GM21717 (cell line): ENCODE measurements at regions not wholly inside any gene's neighbourhood (a gene's known extent, or its start where the extent isn't known, plus 50 kb on each side); places are given as distances from the start of the nearest gene placed in this dataset.
"Not testable (repeated sequence)": the region's sequence is repeated elsewhere in the genome, so short reads cannot be mapped to it uniquely, and the experiment has no call there.

Experiments
- ATAC-seq: cut with Tn5 transposase; IDR thresholded peaks from one replicate; pipeline ENCODE4 v1.9.1; 2021; ENCODE audit warnings: mild to moderate bottlenecking, moderate library complexity; ENCODE audit not compliant: unreplicated experiment

DNA sequence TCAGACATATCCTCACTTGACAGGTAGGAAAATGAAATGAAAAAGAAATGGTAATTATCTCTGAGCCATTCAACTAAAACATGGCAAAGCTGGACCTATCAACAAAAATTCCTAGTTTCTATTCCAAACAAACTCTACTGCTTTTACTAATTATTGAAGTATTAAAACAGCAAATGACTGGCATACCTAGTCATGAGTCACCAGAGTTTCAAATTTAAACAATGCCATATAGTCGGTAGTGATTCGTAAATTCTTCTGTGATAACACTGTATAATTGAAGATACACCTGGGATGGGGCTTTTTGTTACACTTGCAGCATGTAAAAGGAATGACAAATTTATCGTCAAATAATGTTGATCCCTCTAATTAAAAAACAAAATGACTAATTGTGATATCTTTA, 153.1 kb upstream of the THUMPD2 start:
- ATAC-seq = no peak

DNA sequence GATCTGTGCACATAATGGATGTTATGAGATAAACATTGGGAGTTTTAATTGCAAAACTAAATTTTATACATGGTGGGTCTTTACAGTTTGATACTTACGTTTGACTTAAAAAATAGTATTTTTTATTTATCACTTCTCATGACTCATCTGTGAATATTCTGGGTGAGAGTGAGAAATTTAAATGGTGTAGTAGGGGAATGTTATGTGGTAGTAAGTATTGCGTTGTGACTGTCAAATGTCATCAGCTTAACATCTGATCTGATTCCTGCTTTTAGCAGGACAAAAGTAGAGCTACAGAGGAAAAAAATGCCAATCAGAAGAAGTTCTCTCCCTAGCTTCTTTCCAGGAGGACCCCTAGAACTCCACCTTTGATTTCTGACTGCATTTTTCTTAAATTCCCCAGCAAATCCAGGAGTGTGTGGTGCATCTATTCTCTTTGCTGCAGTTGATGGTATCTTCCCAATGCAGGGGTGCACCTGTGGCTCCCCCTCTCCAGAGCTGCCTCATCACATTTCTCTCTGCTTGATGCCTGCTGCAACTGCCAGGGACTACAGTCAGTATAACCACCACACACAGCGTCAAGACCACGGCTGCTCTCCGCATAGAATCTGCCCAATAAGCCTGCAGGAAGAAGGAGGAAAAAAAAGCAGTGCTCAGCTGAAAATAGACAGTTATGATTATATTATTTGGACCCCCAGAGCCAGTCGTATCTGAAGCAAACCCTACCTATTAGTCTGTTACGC, 151.3 kb upstream of the THUMPD2 start:
- ATAC-seq = no peak

DNA sequence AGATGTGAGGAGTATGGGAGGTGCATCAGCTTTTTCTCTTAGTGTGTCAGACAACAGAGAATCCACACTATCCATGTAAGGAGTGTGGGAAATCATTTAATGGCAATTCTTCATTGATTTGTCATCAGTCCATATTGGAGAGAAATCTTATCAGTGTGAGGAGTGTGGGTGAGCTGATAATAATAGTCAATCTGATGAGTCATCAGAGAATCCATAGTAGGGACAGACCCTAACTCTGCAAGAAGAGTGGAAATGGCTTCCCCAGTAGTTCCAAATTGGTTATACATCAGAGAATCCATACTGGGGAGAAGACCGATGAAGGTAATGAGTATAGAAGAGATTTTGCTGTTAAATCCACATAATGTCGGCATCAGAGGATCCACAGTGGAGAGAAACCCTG, 150.5 kb upstream of the THUMPD2 start:
- no peak for ATAC-seq

DNA sequence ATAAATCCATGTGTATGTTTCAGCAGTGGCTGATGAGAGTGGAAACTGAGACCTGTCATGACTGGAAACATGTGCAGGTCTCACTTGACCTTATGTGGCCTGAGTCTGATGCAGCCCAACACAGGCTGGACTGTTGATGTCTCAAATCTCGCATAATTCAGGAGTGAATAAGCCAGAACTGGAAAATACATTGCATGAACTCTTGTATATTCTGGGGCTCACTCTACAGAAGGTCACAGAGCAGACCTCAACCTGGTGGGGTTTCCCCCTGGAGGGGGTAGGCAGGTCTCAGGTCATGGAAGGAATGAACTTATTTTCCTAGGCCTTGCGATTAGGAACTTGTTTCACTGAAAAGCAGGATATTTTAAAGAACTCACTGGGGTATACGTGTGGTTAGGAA, 146.3 kb upstream of the THUMPD2 start:
- ATAC-seq = no peak

DNA sequence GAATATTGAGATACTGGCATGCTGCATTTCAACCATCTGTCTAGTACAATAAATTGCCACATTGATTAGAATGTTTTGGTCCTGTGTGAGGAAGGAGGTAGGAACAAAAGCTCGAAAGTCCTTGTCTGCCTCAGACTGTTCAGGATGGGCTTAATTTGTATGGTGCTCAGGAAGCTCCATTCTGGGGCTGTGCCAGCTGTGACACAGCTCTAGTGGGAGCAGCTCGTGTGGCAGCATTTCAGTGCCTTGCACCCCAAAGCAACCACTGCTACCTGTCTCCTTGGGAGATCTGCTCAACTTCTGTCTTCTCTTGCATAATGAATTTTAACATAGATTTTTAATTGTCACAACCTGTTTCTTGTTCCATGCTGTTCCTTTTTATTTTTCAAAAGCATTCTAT, 144.4 kb upstream of the THUMPD2 start:
- no peak for ATAC-seq

DNA sequence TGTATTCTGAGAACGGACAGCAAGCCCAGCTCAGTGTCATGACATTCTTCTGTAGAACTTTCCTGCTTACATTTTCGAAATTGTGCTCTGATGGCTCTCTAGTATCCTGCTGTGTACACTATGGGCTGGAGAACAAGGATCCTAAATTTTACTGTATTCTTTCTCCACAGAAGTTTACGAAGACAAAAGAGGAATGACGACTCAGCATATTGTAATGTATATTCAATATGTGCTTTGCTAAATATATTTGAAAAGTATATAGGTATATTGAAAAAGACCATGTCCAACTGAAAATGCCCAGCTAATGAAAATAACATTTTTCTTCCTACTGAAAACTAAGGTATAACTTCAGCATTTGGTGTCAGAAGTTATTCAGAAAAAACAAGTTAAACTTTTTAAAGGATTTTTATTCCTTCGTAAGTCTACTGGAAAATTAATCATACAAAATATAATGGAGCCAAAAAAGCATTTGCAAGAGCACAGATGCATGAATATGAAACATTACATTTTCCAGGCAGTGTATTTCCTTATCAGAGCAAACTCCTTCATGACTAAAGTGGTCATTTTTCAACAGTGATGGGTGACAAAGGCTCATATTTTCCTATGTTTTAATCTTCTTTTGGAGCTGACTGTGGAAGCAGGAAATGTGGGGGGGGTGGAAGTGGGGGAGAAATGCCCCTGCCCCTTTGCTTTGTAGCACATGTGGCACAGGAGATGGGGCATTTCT, 143.8 kb upstream of the THUMPD2 start:
- no peak for ATAC-seq

DNA sequence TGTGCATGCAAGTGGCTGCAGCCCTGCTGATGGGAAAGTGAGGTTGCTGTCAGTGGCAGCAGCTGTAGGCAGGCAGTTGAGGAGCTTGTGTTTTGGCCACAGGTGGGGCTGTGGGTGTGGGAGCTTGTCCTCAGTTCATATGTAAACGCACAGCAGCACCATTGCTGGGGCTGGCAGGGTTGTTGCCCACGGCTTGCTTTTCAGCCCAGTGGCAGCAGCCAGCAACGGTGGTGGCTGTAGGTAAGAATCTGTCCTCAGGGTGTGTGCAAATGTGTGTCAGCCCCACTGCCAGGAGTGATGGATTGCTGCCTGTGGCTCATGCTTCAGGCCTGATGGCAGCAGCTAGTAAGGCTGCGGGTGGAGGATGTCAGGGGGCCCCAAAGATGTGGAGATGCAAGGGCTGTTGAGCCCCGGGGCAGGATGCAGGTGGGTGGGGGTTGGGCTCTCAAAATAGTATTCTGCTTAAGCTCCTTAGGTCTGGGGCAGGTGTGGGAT, 141.3 kb upstream of the THUMPD2 start:
- ATAC-seq = no peak

DNA sequence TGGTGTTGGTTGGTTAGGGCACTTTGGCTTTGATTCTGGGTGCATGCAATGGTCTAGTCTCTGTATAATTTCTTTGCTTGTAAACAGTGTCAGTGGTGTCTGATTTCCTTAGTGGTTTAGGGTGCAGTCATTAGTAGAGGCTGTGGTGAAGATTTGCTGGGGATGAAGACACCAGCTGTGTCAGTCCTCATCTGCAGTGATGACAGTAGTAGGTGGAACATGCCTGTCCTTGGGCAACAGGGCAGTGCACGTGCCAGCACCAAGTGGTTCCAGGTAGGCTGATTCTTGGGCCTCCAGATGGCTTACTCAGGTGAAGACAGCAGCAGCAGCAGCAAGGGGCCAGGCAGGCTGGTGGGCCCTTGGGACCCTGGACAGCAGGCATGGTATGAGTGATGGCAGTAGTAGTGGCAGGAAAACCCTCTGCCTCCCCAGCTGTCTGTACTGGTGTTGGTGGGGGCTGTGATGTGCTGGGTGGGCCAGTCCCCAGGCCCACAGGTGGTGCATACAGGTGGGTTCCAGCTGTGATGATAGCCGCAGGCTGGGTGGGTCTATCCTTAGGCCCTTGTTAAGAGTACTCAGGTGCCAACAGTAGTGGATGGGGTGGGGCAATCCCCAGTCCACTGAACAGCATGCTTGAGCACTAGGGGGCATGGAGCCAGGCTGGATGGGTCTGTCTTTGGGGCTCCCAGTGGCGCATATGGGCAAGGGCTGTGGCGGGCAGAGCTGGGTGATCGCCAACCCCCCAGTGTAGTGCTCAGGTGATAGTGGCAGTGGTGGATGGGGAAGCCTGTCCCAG, 140.7 kb upstream of the THUMPD2 start:
- no peak for ATAC-seq

DNA sequence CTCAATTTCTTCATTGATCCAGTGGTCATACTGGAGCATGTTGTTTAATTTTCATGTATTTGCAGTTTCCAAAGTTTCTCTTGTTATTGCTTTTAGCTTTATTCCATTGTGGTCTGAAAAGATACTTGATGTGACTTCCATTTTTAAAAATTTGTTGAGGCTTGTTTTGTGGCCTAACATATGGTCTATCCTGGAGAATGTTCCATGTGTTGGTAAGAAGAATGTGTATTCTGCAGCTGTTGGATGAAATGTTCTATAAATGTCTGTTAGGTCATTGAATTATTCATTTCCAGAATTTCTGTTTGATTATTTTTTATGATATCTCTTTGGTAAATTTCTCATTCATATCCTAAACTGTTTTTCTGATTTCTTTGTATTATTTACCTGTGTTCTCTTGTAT, 139.8 kb upstream of the THUMPD2 start:
- ATAC-seq = no peak

DNA sequence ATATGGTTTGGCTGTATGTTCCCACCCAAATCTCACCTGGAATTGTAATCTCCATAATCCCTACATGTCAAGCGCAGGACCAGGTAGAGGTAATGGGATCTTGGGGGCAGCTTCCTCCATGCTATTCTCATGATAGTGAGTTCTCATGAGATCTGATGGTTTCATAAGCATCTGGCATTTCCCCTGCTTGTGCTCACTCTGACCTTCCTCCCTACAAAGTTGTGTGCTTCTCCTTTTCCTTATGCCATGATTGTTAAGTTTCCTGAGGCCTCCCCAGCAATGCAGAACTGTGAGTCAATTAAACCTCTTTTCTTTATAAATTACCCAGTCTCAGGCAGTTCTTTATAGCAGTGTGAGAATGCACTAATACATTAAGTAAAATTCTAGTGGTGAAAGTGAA, 138.3 kb upstream of the THUMPD2 start:
- not testable (repeated sequence) for ATAC-seq

DNA sequence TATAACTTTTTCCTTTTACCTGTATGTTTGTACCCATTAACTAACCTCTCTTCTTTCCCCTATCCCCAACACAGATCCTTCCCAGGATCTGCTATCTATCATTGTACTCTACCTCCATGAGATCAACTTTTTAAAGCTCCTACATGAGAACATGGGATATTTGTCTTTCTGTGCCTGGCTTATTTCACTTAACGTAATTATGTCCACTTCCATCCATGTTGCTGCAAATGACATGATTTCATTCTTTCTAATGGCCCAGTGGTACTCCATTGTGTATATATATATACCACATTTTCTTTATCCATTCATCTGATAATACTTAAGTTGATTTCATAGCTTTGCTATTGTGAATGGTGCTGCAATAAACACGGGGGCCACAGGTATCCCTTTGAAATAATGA, 135.9 kb upstream of the THUMPD2 start:
- no peak for ATAC-seq

DNA sequence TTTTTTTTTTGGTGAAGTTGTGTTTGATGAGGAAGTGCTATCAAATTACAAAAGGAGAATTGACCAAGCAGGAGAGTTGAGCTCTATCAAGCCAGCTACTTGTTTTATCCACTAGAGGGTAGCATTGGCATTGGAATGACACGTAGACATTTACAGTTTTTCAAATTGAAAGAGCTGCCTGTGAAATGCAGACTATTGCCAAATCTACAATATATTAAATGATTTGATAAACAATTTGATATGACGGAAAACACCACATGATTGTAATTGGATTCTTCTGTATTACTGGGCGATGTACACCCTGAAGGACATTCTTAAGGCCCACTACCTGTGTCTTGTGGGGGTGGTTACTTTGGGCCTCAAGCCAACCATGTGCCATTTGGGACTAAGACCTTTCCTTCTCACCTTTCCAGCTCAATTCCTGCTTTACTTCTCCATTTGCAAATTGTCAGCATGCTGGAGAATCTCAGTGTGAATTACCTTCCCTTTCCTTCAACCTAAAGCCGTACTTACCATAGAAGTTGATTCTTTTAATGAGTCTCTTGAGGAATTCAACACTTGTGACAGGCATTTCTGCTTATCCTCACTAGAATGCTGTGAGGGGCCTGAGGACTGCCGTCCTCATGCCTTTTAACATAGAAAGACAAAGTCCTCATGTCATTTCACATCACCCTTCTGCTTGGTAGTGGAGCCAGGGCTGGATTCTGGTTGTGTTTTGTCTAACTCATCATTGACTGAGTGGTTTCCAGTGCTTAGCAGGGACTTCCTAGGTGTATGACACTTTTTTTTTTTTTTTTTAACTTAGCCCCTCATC, 134.8 kb upstream of the THUMPD2 start:
- peak; percentile 83 for ATAC-seq

DNA sequence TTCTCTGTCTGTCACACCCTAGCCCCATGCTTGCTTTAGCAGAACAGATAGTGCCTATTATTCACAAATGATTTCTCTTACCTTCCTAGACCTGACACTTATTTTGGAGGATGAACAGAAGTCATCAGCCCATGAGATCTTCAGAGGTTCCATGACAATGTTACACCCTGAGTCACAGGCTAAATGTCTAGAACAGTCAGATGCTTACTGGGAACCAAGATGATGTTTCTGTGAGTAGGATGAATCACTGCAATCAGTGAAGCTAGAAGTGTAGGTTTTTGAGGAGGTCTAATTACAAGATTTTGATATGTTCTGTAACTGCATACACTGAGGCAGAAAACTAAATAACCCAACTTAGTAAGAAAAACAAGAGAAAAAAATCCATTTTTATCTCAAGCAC, 123.0 kb upstream of the THUMPD2 start:
- no peak for ATAC-seq

DNA sequence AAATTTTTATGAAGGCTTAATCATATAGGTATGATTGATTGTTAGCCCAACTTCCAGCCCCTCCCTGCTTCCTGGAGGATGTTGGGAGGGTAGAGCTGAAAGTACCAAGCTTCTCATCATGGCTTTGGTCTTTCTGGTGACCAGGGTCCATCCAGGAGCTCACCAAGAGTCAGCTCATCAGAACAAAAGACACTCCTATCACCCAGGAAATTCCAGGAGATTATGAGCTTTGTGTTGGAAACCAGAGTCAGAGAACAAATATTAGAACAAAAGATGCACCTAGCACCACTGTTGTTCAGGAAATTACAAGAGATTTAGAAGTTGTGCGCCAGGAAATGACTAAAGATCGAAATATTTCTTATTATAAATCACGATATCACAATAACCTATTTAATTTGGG, 119.9 kb upstream of the THUMPD2 start:
- no peak for ATAC-seq

DNA sequence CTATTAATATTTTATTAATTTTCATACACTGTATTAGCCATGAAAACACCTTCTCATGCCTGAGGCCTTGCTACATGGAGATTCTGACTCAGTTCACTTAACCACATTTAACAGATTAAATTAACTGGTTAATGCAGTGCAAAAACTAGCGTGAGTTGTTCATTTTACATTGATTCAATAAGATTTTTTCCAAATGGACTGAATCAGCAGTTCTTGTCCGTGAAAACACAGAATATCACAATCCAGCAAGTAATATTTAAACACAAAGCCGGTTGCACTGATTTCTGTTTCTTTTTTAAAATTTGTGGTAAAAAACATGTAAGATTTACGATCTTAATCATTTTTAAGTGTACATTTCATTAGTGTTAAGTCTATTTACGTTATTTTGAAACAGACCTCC, 118.2 kb upstream of the THUMPD2 start:
- ATAC-seq = no peak

DNA sequence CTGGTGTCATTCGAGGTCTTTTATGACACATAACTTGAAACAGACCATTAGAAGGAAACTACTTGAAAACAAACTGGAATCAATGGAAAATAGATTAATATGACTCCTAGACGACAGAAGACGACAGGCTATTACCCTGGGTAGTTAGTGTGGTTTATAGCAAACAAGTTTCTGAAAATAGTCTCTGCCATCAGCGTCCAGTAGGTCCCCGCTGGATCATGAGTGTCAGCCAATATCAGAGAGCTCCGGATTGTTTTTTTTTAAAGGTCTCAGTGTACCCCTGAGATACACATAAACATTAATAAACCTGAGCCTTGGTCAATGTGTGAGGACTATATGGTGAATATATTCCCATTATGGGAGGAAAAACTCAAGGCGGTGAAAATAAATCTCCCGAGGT, 115.0 kb upstream of the THUMPD2 start:
- no peak for ATAC-seq

DNA sequence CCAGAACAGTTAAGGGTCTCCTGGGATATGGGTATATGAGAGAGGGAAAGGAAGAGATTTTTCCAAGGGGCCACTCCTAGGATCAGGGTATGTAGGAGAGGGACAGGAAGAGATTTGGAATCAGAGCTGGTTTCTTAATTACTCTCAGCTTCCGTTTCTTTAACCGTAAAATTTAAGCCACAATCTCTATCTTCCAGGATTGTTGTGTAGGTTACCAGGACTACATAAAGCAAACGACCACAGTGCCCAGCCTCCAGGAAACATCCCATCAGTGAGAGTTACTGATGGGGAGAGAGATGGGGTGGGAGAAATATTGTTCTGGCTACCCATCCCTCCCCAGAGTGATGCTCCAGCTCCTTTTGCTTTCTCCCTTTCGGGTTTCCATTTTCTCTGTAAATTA, 114.6 kb upstream of the THUMPD2 start:
- no peak for ATAC-seq

DNA sequence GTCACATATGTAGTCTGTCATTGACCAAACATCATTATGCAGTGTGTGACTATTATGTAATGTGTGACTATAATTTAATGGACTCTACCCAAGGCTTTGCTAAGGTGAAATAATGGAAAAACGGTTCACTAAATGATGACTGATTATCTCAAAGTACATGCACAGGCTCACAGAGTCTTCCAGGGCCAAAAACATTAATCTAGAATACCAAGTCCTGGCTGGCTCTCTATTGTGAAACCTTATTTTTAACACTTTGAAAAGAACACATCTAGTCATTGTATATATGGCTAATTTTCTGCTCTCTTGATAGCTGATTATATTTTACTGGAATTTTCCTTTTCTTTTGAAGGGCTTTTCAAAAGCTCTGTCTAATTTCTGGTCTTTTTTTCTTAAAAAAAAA, 102.9 kb upstream of the THUMPD2 start:
- ATAC-seq = no peak

DNA sequence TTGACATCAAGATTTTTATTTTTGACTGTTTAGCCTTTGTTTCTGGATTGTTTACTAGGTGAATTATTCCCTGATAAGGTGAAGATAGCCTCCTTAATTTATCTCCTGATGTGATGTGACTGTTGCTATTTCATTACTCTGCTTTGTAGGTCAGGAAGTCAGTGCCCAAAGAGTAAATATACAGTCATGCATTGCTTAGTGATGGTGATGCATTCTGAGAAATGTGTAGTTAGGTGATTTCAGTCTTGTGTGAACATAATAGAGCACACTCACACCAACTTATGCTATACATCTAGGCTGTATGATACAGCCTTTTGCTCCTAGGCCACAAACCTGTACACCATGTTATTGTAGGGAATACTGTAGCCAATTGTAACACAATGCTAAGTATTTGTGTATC, 102.4 kb upstream of the THUMPD2 start:
- no peak for ATAC-seq

DNA sequence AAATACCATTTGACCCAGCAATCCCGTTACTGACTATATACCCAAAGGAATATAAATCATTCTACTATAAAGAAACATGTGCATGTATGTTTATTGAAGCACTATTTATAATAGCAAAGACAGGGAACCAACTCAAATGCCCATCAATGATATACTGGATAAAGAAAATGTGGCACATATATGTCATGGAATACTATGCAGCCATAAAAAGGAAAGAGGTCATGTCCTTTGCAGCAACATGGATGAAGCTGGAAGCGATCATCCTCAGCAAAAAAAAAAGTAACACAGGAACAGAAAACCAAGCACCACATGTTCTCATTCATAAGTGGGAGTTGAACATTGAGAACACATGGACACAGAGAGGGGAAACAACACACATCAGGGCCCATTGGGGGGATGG, 99.9 kb upstream of the THUMPD2 start:
- ATAC-seq = not testable (repeated sequence)

DNA sequence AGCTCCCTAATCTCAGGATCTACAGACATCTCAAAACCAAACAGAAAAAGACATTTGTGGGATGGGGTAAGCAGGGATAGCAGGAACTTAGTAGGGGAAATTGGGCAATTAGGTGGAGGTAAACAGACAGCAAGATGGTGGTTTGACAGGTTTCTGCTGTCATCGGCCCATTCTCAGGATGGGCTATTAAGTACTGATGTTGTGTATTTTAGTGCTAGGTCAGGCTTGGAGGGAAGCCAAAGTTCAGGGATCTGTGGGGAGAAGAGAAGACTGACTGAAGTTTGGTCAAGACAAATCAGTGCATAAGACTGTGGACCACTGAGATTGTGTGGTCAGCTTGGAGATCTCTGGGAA, 96.8 kb upstream of the THUMPD2 start:
- ATAC-seq = no peak
